Ectodermal cell (in vitro differentiated cells): ENCODE measurements at regions not wholly inside any gene's neighbourhood (a gene's known extent, or its start where the extent isn't known, plus 50 kb on each side); places are given as distances from the start of the nearest gene placed in this dataset.

Experiments used
- H3K27ac ChIP-seq: 2 replicates; pipeline ENCODE4 v1.7.0; 2013; ENCODE audit warnings: mild to moderate bottlenecking, low read depth, low read length; ENCODE audit not compliant: insufficient read depth, poor library complexity, severe bottlenecking
- H3K27me3 ChIP-seq: 2 replicates; pipeline ENCODE4 v1.7.0; 2013; ENCODE audit warnings: mild to moderate bottlenecking, low read length; ENCODE audit not compliant: insufficient read depth, control insufficient read depth, poor library complexity, severe bottlenecking
- H3K36me3 ChIP-seq: one replicate; pipeline ENCODE4 v1.7.0; 2013; ENCODE audit warnings: low read length; ENCODE audit not compliant: control insufficient read depth, insufficient read depth
- H3K4me1 ChIP-seq: one replicate; pipeline ENCODE4 v1.7.0; 2013; ENCODE audit warnings: low read length; ENCODE audit not compliant: control insufficient read depth, insufficient read depth
- H3K4me3 ChIP-seq: 2 replicates; pipeline ENCODE4 v1.7.0; 2013; ENCODE audit warnings: low read depth, low read length, control low read depth; ENCODE audit not compliant: insufficient read depth
- H3K9me3 ChIP-seq: 2 replicates; pipeline ENCODE4 v1.7.0; 2013; ENCODE audit warnings: mild to moderate bottlenecking, low read length, moderate library complexity; ENCODE audit not compliant: control insufficient read depth
- WGBS, 2 experiments: methylation state at CpG; one replicate each; pipeline ENCODE4 v1.1.7; 2013; ENCODE audit warnings: missing lambda C conversion rate in 2 of 2; 5-methylcytosine and 5-hydroxymethylcytosine counted together

DNA sequence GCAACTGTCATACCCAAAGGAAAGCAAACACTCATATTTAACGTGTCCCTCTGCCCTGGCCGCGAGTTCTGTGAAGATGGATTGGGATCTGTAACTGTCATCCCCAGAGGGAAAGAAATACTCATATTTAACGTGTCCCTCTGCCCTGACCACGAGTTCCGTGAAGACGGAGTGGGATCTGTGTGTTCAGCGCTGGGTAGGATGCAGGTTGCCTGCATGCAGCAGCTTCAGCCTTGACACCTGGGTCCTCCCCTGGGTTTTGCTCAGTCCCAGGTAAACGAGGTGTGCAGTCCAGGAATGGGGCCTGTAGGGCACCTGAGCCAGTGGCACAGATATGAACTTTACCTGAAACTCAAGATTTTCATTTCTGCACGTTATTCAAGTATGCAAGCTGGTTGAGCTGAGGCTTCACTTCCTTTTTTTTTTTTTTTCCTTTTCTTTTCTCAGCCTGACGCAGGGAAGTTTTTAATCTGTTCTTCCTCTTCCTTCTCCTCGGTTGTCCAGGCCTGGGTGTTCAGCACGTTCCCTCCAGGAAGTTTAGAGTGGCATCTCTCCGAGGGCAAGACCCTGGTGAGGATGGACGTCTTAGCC lies 159.0 kb upstream of the SHH start:
- H3K27ac ChIP-seq: no peak overlapping the region
- WGBS, 2 experiments: 91 to 94% methylated on average over 15 of the region's 15 CpGs
- no peaks in the 10 kb centered on the region for H3K4me1 ChIP-seq
- H3K36me3 ChIP-seq: no peaks in the 10 kb centered on the region
- H3K4me3 ChIP-seq: no peak overlapping the region
- no peaks in the 10 kb centered on the region for H3K27me3 ChIP-seq
- H3K9me3 ChIP-seq: no peaks in the 10 kb centered on the region

DNA sequence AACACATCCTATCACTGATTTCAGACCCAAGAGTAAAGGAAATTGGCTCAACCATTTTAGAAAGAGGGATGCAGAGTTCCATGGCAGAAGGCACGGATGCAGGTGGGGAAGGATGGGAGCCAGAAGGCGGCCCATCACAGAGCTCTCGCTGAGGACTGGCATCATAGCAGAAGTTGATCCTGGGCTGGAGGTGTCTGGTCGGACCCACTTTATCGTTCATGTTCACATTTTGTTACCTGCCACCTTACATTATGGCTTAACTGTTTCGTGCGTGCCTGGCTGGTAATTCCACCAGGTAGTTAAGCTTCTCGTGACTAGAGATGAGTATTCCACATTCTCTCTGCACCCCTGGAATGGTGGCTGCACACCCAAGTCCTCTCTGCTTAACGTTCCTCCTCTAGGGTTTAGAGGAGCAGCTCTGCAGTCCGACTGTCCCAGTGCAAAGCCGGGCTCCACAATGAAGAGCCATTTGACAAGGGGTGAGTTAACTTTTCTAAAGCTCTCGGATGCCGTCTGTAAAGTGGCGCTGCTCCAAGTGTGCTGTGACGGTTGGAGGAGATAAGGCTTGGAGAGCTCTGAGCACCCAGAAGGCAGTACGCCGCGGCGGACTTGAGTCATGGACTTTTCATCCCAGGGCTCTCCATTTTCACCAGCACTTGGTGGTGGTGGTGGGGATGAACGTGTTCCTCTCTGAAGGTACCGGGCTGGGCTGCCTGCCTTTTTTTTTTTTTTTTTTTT lies 157.1 kb upstream of the SHH start:
- Histone ChIP-seq H3K27me3 (no peaks in the 10 kb centered on the region), H3K27ac (no peak overlapping the region), H3K4me1 (no peaks in the 10 kb centered on the region), H3K9me3 (no peaks in the 10 kb centered on the region), H3K4me3 (no peak overlapping the region), H3K36me3 (no peaks in the 10 kb centered on the region)
- 95 to 96% methylated on average over 20 to 21 of the region's 21 CpGs for WGBS, 2 experiments

DNA sequence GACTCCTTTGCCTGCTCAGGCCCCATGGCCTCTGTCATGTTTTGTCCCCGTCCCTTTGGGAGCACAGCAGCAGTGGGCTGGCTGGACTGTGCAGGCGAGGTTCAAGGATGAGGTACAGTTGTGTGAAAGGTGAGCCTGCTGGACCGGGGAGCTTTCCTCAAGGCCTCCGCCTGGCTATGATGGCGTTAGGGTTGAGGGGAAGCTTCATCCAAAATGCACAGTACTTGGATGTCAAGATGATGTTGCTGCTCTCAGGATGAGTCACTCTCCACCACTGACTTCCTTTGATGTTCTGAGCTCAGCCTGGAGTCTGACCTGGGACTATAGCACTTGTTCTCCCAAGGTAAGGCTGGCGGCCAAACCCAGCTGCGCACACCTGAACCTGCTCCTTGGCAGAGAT lies 152.7 kb upstream of the SHH start:
- Histone ChIP-seq H3K27me3 (no peaks in the 10 kb centered on the region), H3K36me3 (no peaks in the 10 kb centered on the region), H3K27ac (no peak overlapping the region), H3K4me1 (no peaks in the 10 kb centered on the region), H3K4me3 (no peak overlapping the region), H3K9me3 (no peaks in the 10 kb centered on the region)
- 93 to 96% methylated on average over 7 of the region's 7 CpGs for WGBS, 2 experiments

DNA sequence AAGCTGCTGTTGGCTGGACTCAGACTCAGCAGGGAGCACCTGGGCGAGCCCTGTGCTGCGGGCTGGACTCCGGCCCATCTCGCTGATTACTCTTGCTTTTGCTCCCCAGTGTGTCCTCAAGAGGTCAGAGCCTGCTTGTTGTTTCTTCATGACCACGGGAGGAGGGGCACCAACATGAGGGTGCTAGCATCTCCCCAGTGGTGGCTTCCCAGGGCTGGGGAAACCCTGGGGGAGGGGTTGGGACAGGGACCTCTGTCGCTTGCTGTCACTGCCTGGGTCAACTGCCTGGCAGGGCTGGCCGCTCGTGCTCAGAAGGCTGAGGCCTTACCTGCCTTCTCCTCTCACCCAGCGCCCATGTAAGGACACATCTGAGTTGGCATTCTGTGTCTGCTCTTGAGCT lies 152.3 kb upstream of the SHH start:
- no peak overlapping the region for H3K27ac ChIP-seq
- 91 to 93% methylated on average over 9 of the region's 9 CpGs for WGBS, 2 experiments
- no peaks in the 10 kb centered on the region for H3K36me3 ChIP-seq
- H3K4me1 ChIP-seq: no peaks in the 10 kb centered on the region
- no peaks in the 10 kb centered on the region for H3K27me3 ChIP-seq
- H3K9me3 ChIP-seq: no peaks in the 10 kb centered on the region
- H3K4me3 ChIP-seq: no peak overlapping the region

DNA sequence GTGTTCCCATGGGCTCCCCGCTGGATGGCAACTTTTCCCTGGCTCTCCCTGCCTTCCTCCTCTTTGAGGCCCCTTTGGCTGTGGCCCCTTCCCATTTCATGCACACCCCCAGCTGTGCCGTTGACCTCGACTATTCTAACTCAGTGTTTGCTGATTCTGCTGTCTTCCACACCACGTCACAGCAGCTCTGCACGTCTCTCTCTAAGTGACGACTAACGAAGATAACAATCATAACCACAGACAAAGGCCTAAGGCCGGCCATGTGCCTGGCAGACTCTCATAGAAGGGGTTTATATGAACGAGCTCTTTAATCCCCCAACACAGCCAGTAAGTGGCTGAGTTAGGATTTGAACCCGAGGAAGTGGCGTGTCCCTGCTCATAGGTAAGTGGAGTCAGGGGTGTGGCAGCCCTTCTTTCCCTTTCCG lies 151.5 kb upstream of the SHH start:
- no peaks in the 10 kb centered on the region for H3K36me3 ChIP-seq
- H3K9me3 ChIP-seq: no peaks in the 10 kb centered on the region
- H3K27me3 ChIP-seq: no peaks in the 10 kb centered on the region
- H3K27ac ChIP-seq: no peak overlapping the region
- H3K4me3 ChIP-seq: no peak overlapping the region
- H3K4me1 ChIP-seq: no peaks in the 10 kb centered on the region
- WGBS, 2 experiments: 88 to 92% methylated on average over 12 of the region's 12 CpGs

DNA sequence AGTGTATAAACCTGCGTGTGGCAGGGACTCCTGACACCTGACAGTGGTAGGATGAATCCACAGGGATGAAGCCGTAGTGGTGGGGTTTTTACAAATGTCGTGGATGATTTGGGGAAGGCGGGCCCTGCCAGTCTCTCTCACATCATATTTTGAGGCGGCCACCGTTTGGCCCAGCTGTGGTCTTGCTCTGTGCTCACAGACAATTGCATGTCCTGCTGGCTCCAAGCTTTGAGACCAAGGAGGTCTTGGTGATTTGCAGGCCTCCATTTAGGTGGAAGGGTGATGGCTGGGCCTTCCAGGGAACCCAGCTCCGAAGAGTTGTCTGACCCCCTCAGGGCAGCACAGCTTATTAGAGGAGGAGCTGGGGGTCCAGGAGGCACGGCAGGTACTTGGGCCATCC lies 151.1 kb upstream of the SHH start:
- WGBS, 2 experiments: 95 to 96% methylated on average over 8 of the region's 8 CpGs
- no peak overlapping the region for H3K27ac ChIP-seq
- no peaks in the 10 kb centered on the region for H3K36me3 ChIP-seq

DNA sequence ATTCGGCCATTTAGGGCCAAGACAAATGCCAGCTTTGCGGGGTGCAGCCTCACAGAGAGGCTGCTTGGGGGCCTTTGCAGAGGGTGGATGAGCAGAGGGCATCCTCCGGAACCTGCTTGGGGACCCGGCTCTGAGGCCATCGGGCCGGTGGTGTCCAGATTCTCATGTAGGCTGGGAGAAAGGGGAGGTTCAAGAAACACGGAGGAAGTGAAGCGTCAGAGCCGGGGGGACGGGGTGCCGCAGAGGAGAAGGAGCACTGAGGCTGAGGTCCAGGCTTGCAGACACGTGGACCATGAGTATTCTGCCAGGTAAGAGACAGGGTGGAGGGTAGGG lies 150.7 kb upstream of the SHH start:
- WGBS, 2 experiments: 95% methylated on average over 12 of the region's 12 CpGs
- no peaks in the 10 kb centered on the region for H3K27me3 ChIP-seq
- H3K27ac ChIP-seq: no peak overlapping the region
- H3K4me1 ChIP-seq: no peaks in the 10 kb centered on the region
- no peaks in the 10 kb centered on the region for H3K36me3 ChIP-seq
- no peaks in the 10 kb centered on the region for H3K9me3 ChIP-seq
- no peak overlapping the region for H3K4me3 ChIP-seq

More for the DNA sequence above, 151.1 kb upstream of the SHH start:
- Histone ChIP-seq H3K4me3 (no peak overlapping the region), H3K27me3 (no peaks in the 10 kb centered on the region), H3K9me3 (no peaks in the 10 kb centered on the region), H3K4me1 (no peaks in the 10 kb centered on the region)

GRCh38 chr7:155962191-155962967 lies 150.1 kb upstream of the SHH start:
- no peaks in the 10 kb centered on the region for H3K4me1 ChIP-seq
- no peaks in the 10 kb centered on the region for H3K9me3 ChIP-seq
- 91% methylated on average over 13 of the region's 13 CpGs for WGBS, 2 experiments
- H3K4me3 ChIP-seq: no peak overlapping the region
- no peaks in the 10 kb centered on the region for H3K27me3 ChIP-seq
- no peak overlapping the region for H3K27ac ChIP-seq
- no peaks in the 10 kb centered on the region for H3K36me3 ChIP-seq

DNA sequence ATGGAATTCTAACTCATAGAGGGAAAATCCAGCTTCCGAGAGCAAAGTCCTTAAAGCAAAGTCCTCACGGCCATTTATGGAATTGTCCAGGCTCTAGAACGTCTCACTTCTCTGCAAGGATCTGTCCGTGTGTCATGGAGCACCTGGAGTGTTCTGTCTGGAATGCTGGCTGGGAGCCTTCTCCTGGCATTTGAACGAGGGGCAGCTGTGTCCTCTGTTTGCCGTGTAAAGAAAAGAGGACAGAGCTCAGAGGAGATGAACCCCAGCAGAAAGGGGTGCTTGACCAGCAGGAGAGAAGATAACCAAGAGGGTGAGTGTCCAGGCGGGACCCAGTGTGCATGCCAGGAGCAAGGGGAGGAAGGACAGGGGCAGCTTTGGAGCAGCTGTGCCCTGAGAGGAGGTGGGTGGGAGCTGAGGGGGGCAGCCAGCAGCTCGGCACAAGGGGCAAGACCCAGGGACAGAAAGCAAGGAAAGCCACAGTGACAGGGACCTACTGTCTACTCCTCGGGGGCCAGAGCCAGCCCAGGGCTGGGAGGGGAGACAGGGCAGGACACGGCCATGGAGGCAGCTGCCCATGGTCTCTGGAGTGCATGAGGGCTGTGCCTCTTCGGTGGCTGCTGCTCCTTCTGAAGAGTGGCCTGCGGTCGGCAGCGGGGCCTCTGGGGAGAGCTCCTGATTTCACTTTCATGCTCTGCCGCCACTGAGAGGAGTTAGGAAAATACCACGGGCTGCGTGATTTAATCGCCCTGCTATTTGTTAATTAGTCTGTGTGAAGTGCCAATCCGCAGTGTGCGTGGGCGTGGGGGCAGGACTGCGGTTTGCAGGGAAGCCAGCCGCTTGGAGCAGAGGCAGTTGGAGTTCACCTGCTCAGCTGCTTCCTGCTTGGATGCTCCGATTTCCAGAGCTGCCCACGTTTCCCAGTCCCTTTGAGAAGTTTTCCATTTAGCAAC lies 149.3 kb upstream of the SHH start:
- Histone ChIP-seq H3K4me3 (no peak overlapping the region), H3K27me3 (no peaks in the 10 kb centered on the region)
- WGBS, 2 experiments: 86% methylated on average over 25 of the region's 25 CpGs

More for the DNA sequence above, 149.3 kb upstream of the SHH start:
- Histone ChIP-seq H3K4me1 (no peaks in the 10 kb centered on the region), H3K36me3 (no peaks in the 10 kb centered on the region), H3K27ac (no peak overlapping the region), H3K9me3 (no peaks in the 10 kb centered on the region)
